IMR-90 (cell line): ENCODE measurements at regions not wholly inside any gene's neighbourhood (a gene's known extent, or its start where the extent isn't known, plus 50 kb on each side); places are given as distances from the start of the nearest gene placed in this dataset.

ENCODE experiments used
- ATAC-seq: fragments of 200-7000 bp; cut with Tn5 transposase; 2 replicates; pipeline ENCODE4 v1.9.1; 2020; ENCODE audit warnings: low read depth, mild to moderate bottlenecking, moderate library complexity
- BruUV-seq: library from RNA; stranded (reverse); fragments of 400-500 nt; replicated peaks from 2 replicates; lab custom pipeline; 2021; lab: Mats Ljungman, UMichigan
- CTCF ChIA-PET: fragments of 300-600 bp; formaldehyde crosslinking; extraction: SDS; loops from one replicate; lab custom pipeline; 2021; ENCODE audit warnings: antibody characterized with exemption; lab: Yijun Ruan, JAX
- POLR2A ChIA-PET: fragments of 300-600 bp; sonication (Branson Sonifier 250); formaldehyde crosslinking; loops from one replicate; lab custom pipeline; 2022; ENCODE audit warnings: antibody characterized with exemption; ENCODE audit not compliant: unreplicated experiment; lab: Charles Lee
- DNase-seq: peaks from one replicate; pipeline ENCODE4 v3.0.0; 2013
- H2AFZ ChIP-seq: replicated peaks from 2 replicates; pipeline ENCODE3; 2013; ENCODE audit warnings: low read length, mild to moderate bottlenecking; ENCODE audit not compliant: poor library complexity
- H2AK5ac ChIP-seq: 2 replicates; pipeline ENCODE4 v1.6.1; 2013; ENCODE audit warnings: low read depth, low read length, inconsistent platforms
- H2AK9ac ChIP-seq: replicated peaks from 2 replicates; pipeline ENCODE3; 2013; ENCODE audit warnings: mild to moderate bottlenecking, low read depth, low read length, moderate library complexity; ENCODE audit not compliant: poor library complexity
- H2BK120ac ChIP-seq: 2 replicates; pipeline ENCODE4 v1.6.1; 2013; ENCODE audit warnings: low read depth, low read length, inconsistent platforms
- H2BK15ac ChIP-seq: 3 replicates; pipeline ENCODE4 v1.6.1; 2013; ENCODE audit warnings: low read depth, low read length, inconsistent platforms
- H2BK20ac ChIP-seq: 2 replicates; pipeline ENCODE4 v1.6.1; 2013; ENCODE audit warnings: low read depth, mild to moderate bottlenecking, inconsistent platforms, low read length, moderate library complexity
- H2BK5ac ChIP-seq: 2 replicates; pipeline ENCODE4 v1.6.1; 2013; ENCODE audit warnings: mild to moderate bottlenecking, low read depth, low read length, inconsistent platforms; ENCODE audit not compliant: poor library complexity, severe bottlenecking
- H3K14ac ChIP-seq: replicated peaks from 2 replicates; pipeline ENCODE4 v1.6.1; 2013; ENCODE audit warnings: low read depth, low read length, inconsistent platforms
- H3K18ac ChIP-seq: 2 replicates; pipeline ENCODE4 v1.6.1; 2013; ENCODE audit warnings: low read depth, low read length, control low read depth
- H3K23ac ChIP-seq: 2 replicates; pipeline ENCODE4 v1.6.1; 2013; ENCODE audit warnings: low read depth, low read length, inconsistent platforms
- H3K27ac ChIP-seq: 2 replicates; pipeline ENCODE4 v1.5.1; 2013; ENCODE audit warnings: mild to moderate bottlenecking, control low read depth, low read length; ENCODE audit not compliant: insufficient read depth
- H3K27me3 ChIP-seq: 2 replicates; pipeline ENCODE4 v1.6.1; 2013; ENCODE audit warnings: low read length; ENCODE audit not compliant: control insufficient read depth, insufficient read depth
- H3K36me3 ChIP-seq: 2 replicates; pipeline ENCODE4 v1.6.1; 2013; ENCODE audit warnings: low read length, mixed read lengths; ENCODE audit not compliant: control insufficient read depth, insufficient read depth
- H3K4ac ChIP-seq: 2 replicates; pipeline ENCODE4 v1.6.1; 2013; ENCODE audit warnings: low read depth, low read length, inconsistent platforms
- H3K4me1 ChIP-seq: 2 replicates; pipeline ENCODE4 v1.6.1; 2013; ENCODE audit warnings: low read length, mixed read lengths; ENCODE audit not compliant: control insufficient read depth, insufficient read depth
- H3K4me2 ChIP-seq: 2 replicates; pipeline ENCODE4 v1.6.1; 2013; ENCODE audit warnings: low read depth, mild to moderate bottlenecking, control low read depth, low read length, moderate library complexity
- H3K4me3 ChIP-seq: 2 replicates; pipeline ENCODE4 v1.5.1; 2013; ENCODE audit warnings: low read depth, mild to moderate bottlenecking, control low read depth, low read length, moderate library complexity; ENCODE audit not compliant: insufficient read depth
- H3K56ac ChIP-seq: 2 replicates; pipeline ENCODE4 v1.6.1; 2013; ENCODE audit warnings: low read length, inconsistent platforms; ENCODE audit not compliant: insufficient read depth; ENCODE audit errors: extremely low read depth
- H3K79me1 ChIP-seq, 2 experiments: 2 replicates each; pipeline ENCODE4 v1.6.1; 2013; ENCODE audit warnings: low read length in 2 of 2, inconsistent platforms in 1 of 2, low read depth in 1 of 2
- H3K9ac ChIP-seq: 2 replicates; pipeline ENCODE4 v1.6.1; 2013; ENCODE audit warnings: low read depth, low read length, control low read depth
- H3K9me1 ChIP-seq: 2 replicates; pipeline ENCODE4 v1.6.1; 2013; ENCODE audit warnings: low read length, inconsistent platforms; ENCODE audit not compliant: insufficient read depth
- H3K9me3 ChIP-seq: 2 replicates; pipeline ENCODE4 v1.6.1; 2013; ENCODE audit warnings: low read length; ENCODE audit not compliant: control insufficient read depth, insufficient read depth
- H4K20me1 ChIP-seq: 2 replicates; pipeline ENCODE4 v1.6.1; 2013; ENCODE audit warnings: low read length, inconsistent platforms; ENCODE audit not compliant: insufficient read depth
- H4K5ac ChIP-seq: 2 replicates; pipeline ENCODE4 v1.6.1; 2013; ENCODE audit warnings: mild to moderate bottlenecking, low read depth, low read length, control low read depth
- H4K8ac ChIP-seq, 2 experiments: 2 replicates each; pipeline ENCODE4 v1.6.1; 2013; ENCODE audit warnings: low read depth in 2 of 2, low read length in 2 of 2, control low read depth in 1 of 2, inconsistent platforms in 1 of 2
- H4K91ac ChIP-seq: 2 replicates; pipeline ENCODE4 v1.6.1; 2013; ENCODE audit warnings: low read depth, low read length, inconsistent platforms; ENCODE audit not compliant: insufficient read depth
- BHLHE40 ChIP-seq: fragments of 150-350 bp; IDR thresholded peaks from 2 replicates; pipeline ENCODE4 v1.6.1; 2016; ENCODE audit warnings: mild to moderate bottlenecking, low read depth, low read length
- CEBPB ChIP-seq: IDR thresholded peaks from 2 replicates; pipeline ENCODE4 v1.6.1; 2012; ENCODE audit warnings: low read depth, low read length, improper control_type of control experiment
- CHD1 ChIP-seq: IDR thresholded peaks from 2 replicates; pipeline ENCODE4 v1.6.1; 2012; ENCODE audit warnings: low read depth, low read length, improper control_type of control experiment
- CTCF ChIP-seq: conservative IDR thresholded peaks from 2 replicates; pipeline ENCODE4 v1.5.1; 2012; ENCODE audit warnings: mild to moderate bottlenecking, low read depth, low read length, improper control_type of control experiment
- ELK1 ChIP-seq: fragments of 150-350 bp; IDR thresholded peaks from 2 replicates; pipeline ENCODE4 v1.6.1; 2016; ENCODE audit warnings: low read depth, mild to moderate bottlenecking, low read length, moderate library complexity, borderline replicate concordance
- FOS ChIP-seq: fragments of 150-350 bp; IDR thresholded peaks from 2 replicates; pipeline ENCODE4 v1.6.1; 2016; ENCODE audit warnings: low read depth, low read length
- MAFK ChIP-seq: IDR thresholded peaks from 2 replicates; pipeline ENCODE4 v1.6.1; 2012; ENCODE audit warnings: low read depth, low read length, improper control_type of control experiment
- MAZ ChIP-seq: IDR thresholded peaks from 2 replicates; pipeline ENCODE4 v1.6.1; 2012; ENCODE audit warnings: low read depth, mild to moderate bottlenecking, low read length, improper control_type of control experiment, moderate library complexity, borderline replicate concordance
- MXI1 ChIP-seq: IDR thresholded peaks from 2 replicates; pipeline ENCODE4 v1.6.1; 2012; ENCODE audit warnings: low read depth, mild to moderate bottlenecking, low read length, moderate library complexity, borderline replicate concordance
- NFE2L2 ChIP-seq: fragments of 150-350 bp; IDR thresholded peaks from 2 replicates; pipeline ENCODE4 v1.6.1; 2016; ENCODE audit warnings: low read depth, mild to moderate bottlenecking, low read length
- POLR2A ChIP-seq: IDR thresholded peaks from 2 replicates; pipeline ENCODE4 v1.6.1; 2012; ENCODE audit warnings: mild to moderate bottlenecking, low read depth, low read length
- RAD21 ChIP-seq: IDR thresholded peaks from 2 replicates; pipeline ENCODE4 v1.6.1; 2012; ENCODE audit warnings: low read length, improper control_type of control experiment
- RCOR1 ChIP-seq: IDR thresholded peaks from 2 replicates; pipeline ENCODE4 v1.6.1; 2012; ENCODE audit warnings: mild to moderate bottlenecking, low read length, improper control_type of control experiment; ENCODE audit not compliant: insufficient replicate concordance
- RFX5 ChIP-seq: IDR thresholded peaks from 2 replicates; pipeline ENCODE4 v1.8.0; 2012; ENCODE audit warnings: low read depth, mild to moderate bottlenecking, low read length, moderate library complexity
- SMC3 ChIP-seq: fragments of 150-350 bp; IDR thresholded peaks from 2 replicates; pipeline ENCODE4 v1.6.1; 2016; ENCODE audit warnings: low read depth, mild to moderate bottlenecking, antibody characterized with exemption, low read length, moderate library complexity
- USF2 ChIP-seq: fragments of 150-350 bp; IDR thresholded peaks from 2 replicates; pipeline ENCODE4 v1.6.1; 2017; ENCODE audit warnings: mild to moderate bottlenecking, antibody characterized with exemption, low read length, low read depth
- WGBS, 2 experiments: methylation state at CpG; one replicate each; pipeline versions ENCODE4 v1.1.5 to v1.1.7; 2013; ENCODE audit warnings: missing lambda C conversion rate in 2 of 2; ENCODE audit not compliant: insufficient read length in 1 of 2; ENCODE audit errors: extremely low coverage in 2 of 2; 5-methylcytosine and 5-hydroxymethylcytosine counted together
- dilution Hi-C: fragments of 300-500 bp; cut with HindIII; formaldehyde crosslinking; loops from one replicate; pipeline ENCODE4 v1.14.3; 2018; ENCODE audit warnings: low sequenced_read_pairs; ENCODE audit not compliant: unreplicated experiment
- in situ Hi-C: fragments of 300-500 bp; cut with MboI; formaldehyde crosslinking; loops from 3 replicates; pipeline ENCODE4 v1.14.3; 2019; ENCODE audit warnings: low sequenced_read_pairs, inconsistent platforms, mixed read lengths
- intact Hi-C: fragments of 100-400 bp; cut with micrococcal nuclease; formaldehyde crosslinking; loops from 2 replicates; pipeline ENCODE4 v1.10.0; 2022

GRCh38 chr12:125229878-125230530, 164.8 kb downstream of the AACS start:
- dilution Hi-C loops, result no loop called here
- POLR2A ChIA-PET, result no interaction called here
- no peak overlapping the region for H2AK9ac ChIP-seq

More at GRCh38 chr12:125229878-125230530, 164.8 kb downstream of the AACS start:
- H2AK5ac ChIP-seq, result no peak overlapping the region
- no peak overlapping the region for H2BK15ac ChIP-seq
- no peak overlapping the region for H3K4me3 ChIP-seq
- intact Hi-C loops, result no loop called here
- no peak overlapping the region for H4K5ac ChIP-seq
- ATAC-seq, result no peak
- H2BK5ac ChIP-seq, result no peak overlapping the region
- H3K56ac ChIP-seq, result no peak overlapping the region
- no peak overlapping the region for H2BK20ac ChIP-seq
- H3K18ac ChIP-seq, result no peak overlapping the region
- WGBS, 2 experiments, result 58% methylated on average over 4 of the region's 14 CpGs; no CpG with 5 or more reads in 1 of the 2 experiments
- no peak overlapping the region for H3K9ac ChIP-seq
- peaks cover 2% of the 10 kb centered on the region; the same call in 1 of the 2 replicates for H3K9me3 ChIP-seq
- no peak overlapping the region for H3K4ac ChIP-seq
- no peaks in the 10 kb centered on the region for H3K36me3 ChIP-seq
- no peak overlapping the region for H4K8ac ChIP-seq
- H4K91ac ChIP-seq, result no peak overlapping the region
- no peak overlapping the region for H3K4me2 ChIP-seq
- H3K9me1 ChIP-seq, result no peaks in the 10 kb centered on the region
- in situ Hi-C loops, result no loop called here
- no peaks in the 10 kb centered on the region for H3K79me1 ChIP-seq
- H3K14ac ChIP-seq, result no peak overlapping the region
- no peaks in the 10 kb centered on the region for H3K4me1 ChIP-seq
- no peak overlapping the region for H3K27ac ChIP-seq
- H2BK120ac ChIP-seq, result no peak overlapping the region
- no peaks in the 10 kb centered on the region for H3K27me3 ChIP-seq
- H2AFZ ChIP-seq, result no peak overlapping the region
- CTCF ChIA-PET, result no interaction called here
- no peak for TF ChIP-seq RCOR1
- TF ChIP-seq MAFK, result no peak
- TF ChIP-seq POLR2A, result no peak
- no peak for TF ChIP-seq RFX5
- TF ChIP-seq ELK1, result no peak
- no peak for TF ChIP-seq SMC3
- TF ChIP-seq CHD1, result no peak
- no peak for TF ChIP-seq MXI1
- TF ChIP-seq FOS, result no peak
- TF ChIP-seq RAD21, result no peak
- TF ChIP-seq CTCF, result no peak
- no peak for TF ChIP-seq CEBPB
- no peak for TF ChIP-seq MAZ
- TF ChIP-seq NFE2L2, result no peak
- no peak for TF ChIP-seq BHLHE40
- no peak for TF ChIP-seq USF2
- no peak for DNase-seq
- H3K23ac ChIP-seq, result no peak overlapping the region
- H4K20me1 ChIP-seq, result no peaks in the 10 kb centered on the region
- no TSS peak for BruUV-seq
